NCI-H2107 treated with DMSO at 0.1 percent for 48 hours (cell line): ENCODE measurements at regions not wholly inside any gene's neighbourhood (a gene's known extent, or its start where the extent isn't known, plus 50 kb on each side); places are given as distances from the start of the nearest gene placed in this dataset.
A peak's percentile ranks its signal among the peaks of the same experiment; 100 is the strongest.

Experiments
- DNase-seq: peaks from one replicate; lab custom pipeline; 2025; ENCODE audit not compliant: unreplicated experiment; lab: John Stamatoyannopoulos, UW

DNA sequence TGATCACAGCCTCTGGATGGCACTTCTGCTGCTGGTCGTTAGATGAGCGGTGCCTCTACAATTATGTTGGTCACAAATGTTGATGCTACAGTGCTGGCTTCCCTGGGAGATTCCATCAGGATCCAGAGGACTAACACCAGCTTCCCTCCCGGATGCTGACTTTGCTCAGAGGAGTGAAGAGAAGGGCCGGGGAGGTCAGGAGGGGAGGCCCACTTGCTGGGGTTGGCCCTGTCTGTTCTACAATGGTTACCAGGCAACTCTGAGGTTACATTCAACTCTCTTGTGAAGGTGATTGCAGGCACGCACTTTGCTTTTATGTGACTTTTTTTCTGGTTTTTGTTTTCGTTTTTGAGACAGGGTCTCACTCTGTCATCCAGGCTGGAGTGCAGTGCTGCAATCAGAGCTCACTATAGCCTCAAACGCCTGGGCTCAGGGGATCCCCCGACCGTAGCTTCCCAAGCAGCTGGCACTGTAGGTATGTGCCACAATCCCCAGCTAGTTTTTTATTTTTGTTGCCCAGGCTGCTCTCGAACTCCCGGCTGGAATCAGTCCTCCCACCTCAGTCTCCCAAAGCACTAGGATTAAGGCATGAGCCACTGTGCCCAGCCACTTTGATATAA is 112.5 kb downstream of the ADSS2 start:
- DNase-seq = no peak

DNA sequence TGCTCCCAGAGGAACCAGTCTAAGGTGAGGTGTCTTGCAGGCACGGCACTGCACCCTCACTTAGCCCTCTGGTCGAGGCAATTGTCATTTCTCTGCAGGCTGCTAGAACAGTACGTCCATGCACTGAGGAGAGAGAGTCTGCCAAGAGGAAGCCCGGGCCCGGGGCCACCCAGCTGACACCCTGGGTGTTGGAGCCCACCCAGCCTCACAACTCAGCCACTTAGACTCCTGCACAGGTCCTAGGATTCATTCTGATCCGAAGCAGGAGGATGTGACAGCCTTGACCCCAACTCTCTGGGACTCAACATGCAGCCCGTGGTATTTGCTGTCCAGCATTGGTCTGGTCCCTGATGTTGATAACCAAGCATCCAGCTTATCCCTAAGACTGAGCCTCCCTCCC is 111.9 kb downstream of the ADSS2 start:
- no peak for DNase-seq

DNA sequence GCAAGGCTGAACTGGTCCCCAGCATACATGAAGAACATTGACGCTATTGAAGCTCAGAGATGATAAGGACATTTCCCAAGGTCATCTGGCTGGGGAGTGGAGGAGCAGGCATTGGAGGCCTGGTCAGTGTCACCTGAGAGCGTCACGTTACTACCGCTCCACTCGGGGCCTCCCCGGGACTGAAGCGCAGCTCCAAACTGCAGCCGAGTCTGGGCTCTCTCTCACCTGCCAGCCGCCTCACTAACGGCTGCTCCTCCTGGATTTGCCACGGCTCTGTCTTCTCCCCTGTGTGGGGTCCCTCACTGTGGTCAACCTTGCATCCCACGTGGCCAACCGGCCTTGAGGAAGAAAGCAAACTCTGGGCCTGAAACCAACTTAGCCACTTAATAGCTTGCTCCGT is 111.3 kb downstream of the ADSS2 start:
- no peak for DNase-seq

DNA sequence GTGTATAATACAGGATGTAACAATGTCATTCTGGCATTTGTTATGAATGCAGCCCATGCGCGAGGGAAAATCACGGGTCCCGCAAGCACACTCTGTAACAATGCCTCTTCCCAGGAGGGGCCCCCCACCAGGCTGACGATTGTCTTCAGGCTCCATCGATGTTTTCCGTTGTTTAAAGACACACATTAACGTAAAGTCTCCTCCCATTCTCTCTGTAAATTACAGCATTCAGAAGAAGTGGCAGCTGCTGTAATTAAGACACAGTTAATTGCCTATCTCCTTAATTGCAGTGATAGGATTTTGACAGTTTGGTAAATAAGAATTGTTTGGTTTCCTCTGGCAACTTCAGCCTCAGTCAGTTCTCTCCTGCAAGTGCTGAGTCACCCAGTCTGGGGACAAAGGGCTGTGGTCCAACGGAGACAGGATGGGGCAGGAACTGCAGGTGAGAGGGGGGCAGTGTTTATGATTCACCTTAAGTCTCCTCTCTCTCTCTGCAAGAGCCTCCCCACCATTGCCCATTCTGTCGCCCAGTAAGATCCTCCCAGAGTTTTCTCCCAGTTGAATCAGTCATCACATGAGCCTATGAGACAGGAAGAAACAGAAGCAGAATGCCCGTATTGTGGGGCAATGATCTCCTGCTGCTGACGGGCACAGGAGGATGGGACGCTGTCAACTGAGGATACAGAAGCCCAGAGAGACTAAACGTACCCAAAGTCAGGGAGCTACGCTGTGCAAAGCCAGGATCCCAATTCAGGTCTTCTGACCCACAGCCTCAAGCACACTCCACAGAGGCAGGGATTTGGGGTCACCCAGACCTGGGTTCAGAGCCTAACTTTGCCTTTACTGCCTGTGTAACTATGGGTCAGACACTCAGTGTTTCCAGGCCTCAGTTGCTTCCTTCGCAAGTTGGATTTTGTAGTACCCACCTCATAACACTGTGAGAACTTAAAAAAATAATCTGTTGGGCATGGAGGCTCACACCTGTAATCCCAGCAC is 110.0 kb downstream of the ADSS2 start:
- DNase-seq = peak; percentile 66

DNA sequence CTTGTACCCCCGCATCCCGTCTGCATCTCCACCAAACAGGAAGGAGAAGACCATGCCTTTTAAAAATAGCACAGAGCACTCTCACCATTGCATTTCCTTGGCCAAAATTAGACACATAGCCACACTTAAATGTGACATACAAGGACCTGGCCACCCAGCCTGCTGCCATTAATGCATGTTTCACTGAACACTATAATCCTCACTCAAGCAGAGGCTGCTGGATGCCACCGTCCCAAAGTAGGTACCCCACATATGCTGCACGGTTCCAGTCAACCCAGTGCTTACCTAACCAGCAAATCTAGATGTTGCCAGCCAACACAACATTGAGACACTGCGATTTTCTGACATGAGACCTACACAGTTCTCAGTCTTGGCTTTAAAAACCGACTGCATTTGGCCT is 107.7 kb downstream of the ADSS2 start:
- DNase-seq = no peak

DNA sequence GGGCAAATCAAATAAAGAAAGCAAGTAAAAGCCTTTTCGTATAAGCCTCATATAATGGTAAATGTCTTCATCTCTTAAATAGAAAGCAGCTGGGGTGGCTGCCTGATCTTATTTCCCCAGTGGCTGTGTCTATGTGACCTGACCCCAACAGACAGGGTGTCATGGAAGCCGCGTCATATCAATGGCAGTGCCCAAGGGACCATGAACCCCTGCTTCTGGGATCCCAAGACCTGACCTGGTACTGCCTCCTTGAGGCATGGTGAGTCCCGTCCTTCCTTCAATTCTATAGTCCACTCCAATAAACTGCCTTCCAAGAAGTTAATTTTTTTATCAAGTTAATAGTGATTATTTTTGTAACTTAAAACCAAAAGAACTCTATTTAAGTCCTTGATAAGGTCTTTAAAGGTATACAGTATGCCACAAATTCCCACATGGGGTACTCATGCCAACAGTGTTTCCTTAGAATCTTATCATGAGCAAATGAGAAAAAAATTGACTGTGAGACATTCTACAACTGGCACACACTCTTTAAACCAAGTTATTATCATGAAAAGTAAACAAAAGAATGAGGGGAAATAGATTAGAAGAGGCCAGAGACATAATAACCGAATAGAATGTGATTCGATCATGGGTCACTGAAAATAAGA is 104.6 kb downstream of the ADSS2 start:
- DNase-seq = no peak

DNA sequence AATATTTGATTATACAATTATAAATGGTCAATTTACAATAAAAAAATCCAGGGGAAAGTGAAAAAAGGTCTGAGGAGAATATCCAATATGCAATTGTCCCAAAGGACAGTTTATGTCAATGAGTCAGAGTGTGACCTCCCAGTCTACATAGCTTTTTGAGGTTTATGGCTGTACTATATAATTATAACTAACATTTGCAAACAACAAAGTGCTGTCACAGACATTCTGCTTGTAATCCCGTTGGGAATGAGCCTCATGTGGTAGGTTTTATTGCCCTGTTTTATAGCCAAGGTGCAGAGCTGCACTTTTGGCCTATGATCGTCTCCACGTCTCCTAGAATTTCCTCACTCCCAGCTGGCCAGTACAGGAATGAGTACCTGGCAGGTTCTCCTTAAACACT is 103.8 kb downstream of the ADSS2 start:
- DNase-seq = no peak

DNA sequence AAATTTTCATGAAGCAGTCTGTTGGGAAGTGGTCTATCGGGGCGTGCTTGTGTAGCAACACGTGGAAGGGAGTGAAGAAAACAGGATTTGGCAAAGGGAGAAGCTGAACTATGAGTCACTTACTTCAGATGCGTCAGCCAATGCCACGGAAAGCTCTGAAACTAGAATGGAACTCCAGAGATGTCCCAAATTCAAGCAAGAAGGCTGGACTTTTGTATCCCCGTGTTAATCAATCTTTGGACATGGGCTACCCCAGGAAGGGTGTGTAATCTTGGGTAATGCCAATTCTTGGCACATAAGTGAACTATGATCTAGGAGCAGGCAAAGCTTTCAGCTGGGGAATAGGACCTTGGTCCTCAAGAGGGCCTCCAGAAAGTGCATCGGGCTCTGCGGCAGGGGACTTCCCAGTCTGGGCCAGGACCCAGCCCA is 102.6 kb downstream of the ADSS2 start:
- no peak for DNase-seq

DNA sequence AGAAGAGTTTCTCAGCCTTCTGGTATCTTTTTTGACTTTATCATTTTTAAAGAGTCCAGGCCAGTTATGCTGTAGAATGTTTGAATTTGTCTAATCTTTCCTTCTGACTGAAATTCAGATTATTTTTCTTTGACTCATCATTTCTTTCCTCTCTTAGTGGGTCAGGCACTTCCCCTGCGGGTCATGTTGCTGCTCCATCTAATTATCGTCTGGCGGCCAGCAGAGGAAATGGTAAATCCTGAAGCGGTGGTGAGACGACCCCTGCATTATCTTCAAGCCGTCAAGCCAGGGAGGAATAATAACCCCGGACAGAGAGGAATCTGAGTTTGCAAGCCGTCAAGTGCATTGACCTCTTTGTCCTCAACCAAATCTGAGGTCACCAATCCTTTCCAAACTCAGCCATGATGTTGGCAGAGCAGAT is 102.1 kb downstream of the ADSS2 start:
- DNase-seq = no peak

DNA sequence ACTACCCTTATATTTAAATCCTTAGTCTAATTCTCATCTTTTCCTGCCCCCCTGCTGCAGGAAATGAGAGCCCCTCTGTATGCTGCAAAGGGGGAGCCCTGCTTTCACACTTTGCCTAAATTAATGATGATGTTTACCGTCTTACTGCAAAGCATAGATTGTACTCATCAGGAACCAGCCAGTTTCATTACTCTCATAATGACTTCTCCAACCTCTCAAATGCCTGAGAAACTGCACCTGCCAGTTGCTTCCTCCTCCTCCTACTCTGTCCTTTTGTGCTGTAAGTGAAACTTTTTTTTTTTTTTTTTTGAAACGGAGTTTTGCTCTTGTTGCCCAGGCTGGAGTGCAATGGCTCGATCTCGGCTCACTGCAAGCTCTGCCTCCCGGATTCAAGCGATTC is 101.7 kb downstream of the ADSS2 start:
- DNase-seq = peak; percentile 56

DNA sequence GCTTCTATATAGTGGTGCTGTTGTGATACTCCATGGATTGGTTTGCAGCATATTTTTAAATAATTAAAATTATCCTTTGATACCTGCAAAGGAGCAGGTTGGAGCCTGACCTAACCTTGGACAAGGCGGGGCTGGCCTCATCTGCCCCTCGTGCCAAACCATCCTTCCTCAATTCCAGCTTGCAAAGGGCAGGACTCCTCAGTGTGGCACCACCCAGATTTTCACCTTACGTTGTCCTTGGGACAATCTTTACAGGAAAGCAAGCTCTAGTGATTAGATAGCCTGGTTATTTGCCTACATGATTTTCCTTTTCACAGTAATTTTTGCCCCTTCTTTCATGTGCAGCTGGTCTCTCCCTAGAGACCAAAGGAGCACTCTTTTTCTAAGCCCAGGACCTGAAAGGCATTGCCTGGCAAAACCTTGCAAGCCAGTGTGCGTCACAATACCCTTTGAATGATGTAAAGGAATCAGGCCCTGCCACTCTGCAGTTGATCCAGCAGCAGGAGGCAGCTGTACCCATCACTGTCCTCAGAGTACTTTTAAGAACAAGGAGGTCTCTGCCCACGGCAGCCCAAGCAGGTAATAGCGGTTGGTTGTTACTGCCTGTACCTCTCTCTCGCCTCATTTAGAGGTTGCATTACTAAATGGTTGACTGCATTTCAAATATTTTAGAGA is 99.4 kb downstream of the ADSS2 start:
- DNase-seq = no peak

DNA sequence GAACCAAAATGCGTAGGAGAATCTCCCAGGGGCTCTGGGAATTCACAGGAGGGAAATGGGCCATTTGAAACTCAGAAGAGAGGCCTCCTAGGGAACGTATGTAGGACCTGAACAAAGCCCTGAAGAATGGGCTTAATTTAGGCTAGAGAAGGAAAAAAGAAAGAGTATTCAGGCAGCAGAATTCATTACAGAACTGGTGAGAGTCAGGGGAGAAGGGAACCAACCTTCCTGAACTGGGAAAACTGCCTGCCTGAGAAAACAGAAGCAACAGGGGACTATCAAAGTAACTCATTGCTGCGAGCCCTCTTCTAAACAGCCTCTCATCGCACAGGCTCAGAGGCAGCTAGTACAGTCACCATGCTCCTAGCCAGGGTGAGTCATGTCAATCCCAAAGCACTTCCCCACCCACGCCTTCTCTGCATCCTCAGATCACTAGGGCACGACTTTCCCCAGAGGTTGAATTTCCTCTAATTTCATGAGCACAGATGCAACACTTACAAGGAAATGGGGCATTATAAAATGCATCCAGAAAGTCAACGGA is 98.1 kb downstream of the ADSS2 start:
- no peak for DNase-seq

DNA sequence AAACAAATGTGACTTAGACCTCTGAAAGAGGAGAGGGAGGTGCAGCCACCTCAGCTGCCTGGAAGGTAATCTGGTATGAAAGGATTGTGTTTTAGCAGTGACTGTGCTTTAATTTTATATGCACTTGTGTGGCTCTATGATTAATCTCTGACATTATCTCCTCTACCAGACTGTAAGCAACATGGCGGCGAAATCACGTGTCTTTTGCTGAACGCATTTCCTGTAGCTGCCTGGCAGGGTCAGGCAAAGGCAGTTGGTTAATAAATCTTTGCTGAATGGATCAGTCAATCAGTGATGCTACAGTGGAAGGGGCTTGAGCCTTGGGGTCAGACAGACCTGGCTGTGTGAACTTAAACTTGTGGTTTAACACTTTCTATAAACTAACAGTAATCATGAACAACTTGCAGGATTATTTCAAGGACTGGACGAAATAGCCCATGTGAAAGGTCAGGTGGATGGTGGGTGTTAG is 96.9 kb downstream of the ADSS2 start:
- no peak for DNase-seq

DNA sequence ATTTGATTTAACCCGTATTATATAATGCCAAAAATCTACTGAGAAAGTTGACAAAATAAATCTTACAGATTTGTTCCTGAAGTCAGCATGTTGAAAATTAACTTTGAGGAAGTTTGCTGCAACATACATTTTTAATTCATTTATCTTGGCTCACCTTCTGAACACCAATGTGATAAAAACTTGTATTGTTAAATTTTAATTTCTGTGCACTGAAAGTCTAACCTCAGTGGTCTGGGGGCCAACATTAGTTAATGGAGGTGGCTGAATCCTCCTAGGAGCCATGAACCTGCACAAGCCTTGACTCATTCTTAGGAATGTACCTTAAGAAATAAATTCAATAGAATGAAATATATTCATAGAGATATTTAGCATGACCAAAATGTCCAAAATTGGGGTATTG is 95.3 kb downstream of the ADSS2 start:
- no peak for DNase-seq
